Activated CD4-positive, alpha-beta T cell treated with anti-CD3 and anti-CD28 coated beads, Interleukin-2, amount 50 U/mL, for 16 hours (primary cell): ENCODE measurements at regions not wholly inside any gene's neighbourhood (a gene's known extent, or its start where the extent isn't known, plus 50 kb on each side); places are given as distances from the start of the nearest gene placed in this dataset.
A peak's percentile ranks its signal among the peaks of the same experiment; 100 is the strongest.

Source experiments
- DNase-seq: peaks from one replicate; pipeline ENCODE4 v3.0.0-alpha.2; 2020

GRCh38 chr3:115537669-115538068 lies 85.6 kb upstream of the GAP43 start:
- peak; percentile 1 for DNase-seq

GRCh38 chr3:115547207-115547606 lies 76.1 kb upstream of the GAP43 start:
- no peak for DNase-seq

GRCh38 chr3:115548611-115549010 lies 74.7 kb upstream of the GAP43 start:
- no peak for DNase-seq

DNA sequence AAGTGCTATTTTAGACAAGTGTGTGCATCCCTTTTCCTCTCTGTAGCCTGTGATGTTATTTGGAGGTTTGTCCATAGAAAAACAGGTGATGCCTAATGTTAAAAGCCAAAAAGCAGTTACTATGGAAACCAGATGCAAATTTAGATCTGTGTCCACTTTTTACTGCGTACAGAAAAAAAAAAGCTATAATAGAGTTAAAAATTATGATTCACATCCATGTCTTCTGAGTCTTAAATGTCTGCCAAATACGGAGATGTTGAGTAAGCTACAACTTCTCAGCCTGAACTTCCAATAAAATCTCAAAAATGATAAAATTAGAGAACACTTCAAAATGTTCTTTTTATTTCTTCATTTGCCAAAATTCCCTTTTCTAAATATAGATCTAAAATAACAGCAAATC lies 74.2 kb upstream of the GAP43 start:
- no peak for DNase-seq

DNA sequence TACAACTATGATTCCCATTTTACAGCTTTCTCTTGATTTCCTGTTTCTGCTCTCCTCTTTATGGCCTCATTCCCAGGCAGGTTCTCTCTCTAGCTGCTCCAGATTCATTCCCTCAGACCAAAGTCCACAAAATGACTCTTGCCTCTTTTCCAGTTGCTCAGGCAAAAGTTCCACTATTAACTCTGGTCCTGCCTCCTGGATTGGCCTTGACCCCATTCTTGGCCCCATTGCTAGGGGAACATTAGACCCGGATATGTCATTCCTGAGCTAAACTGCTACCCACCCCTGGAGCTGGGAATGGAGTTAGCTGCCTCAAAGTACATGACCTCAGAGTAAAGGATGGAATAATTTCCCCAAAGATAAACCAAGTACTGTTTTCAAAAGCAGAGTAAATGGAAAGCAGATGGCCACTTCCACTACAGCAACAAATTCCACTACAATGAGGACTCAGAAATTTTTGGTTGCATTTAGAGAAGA lies 73.0 kb upstream of the GAP43 start:
- DNase-seq = no peak

DNA sequence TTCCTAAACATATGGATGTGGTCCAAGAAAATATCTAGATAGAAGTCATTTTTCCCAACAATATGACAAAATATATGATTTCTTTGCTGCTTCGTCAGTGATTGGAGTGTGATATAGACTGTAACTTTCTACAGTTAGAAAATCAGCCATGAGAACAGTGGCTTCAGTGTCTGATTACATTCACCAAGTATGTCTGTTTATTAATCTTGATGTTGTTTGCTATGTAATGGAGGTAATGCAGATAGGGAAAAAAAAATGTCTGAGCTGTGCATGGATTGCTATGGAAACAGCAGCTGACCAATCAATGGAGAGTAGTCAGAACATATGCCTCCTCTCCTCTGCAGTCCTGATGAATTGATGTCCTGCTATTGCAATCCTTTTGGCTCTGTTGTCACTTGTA lies 72.3 kb upstream of the GAP43 start:
- no peak for DNase-seq

GRCh38 chr3:115552007-115552406 lies 71.3 kb upstream of the GAP43 start:
- no peak for DNase-seq

- no peak for DNase-seq
Observed at GRCh38 chr3:115553796-115554486, 69.4 kb upstream of the GAP43 start.

- no peak for DNase-seq
Observed at GRCh38 chr3:115554487-115554807, 68.9 kb upstream of the GAP43 start.

GRCh38 chr3:115562636-115563267 lies 60.6 kb upstream of the GAP43 start:
- DNase-seq = peak; percentile 46

DNA sequence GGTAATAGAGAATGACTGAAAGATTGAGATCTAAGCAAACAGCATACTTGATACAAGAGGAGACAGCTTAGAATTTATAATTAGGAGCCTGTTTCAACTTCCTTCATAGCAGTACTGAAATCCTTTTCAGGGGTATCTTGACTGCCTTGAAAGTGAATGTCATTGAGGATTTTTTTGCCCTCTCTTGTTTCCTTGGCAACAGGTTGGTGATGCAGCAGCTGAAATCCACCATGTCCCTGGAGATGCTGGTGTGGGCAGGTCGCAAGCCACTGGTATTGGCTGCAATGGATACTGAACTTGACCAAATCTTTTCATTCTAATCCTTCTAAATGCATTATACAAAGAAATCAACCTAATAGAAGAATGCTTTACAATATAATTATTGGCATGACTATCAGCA lies 59.3 kb upstream of the GAP43 start:
- DNase-seq = no peak

DNA sequence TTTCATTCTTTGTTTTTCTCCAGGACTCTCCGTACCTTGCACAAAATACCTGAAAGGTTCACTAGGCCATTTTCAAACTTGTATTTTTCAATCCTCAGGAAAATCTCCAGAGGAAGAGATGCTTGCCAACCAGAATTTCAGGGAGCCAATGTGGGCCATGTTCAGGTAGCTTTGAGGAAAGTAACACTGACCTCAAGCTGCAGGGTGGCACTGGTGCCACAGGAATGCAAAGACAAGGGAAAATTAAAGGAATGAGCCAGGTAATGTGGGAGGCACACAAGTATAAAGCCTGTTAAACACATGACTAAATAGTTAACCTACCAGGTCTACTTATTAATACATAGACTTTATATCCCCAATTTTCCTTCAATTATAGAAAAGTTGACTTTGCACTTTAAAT lies 51.9 kb upstream of the GAP43 start:
- DNase-seq = no peak
